A549 (cell line): ENCODE measurements at regions not wholly inside any gene's neighbourhood (a gene's known extent, or its start where the extent isn't known, plus 50 kb on each side); places are given as distances from the start of the nearest gene placed in this dataset.

ENCODE experiments used
- ATAC-seq, 2 experiments: fragments of 200-7000 bp in 1 of 2; fragments of >200 bp in 1 of 2; cut with Nextera tagmentation in 1 of 2; cut with Tn5 transposase in 1 of 2; 3 replicates each; pipeline versions ENCODE4 v1.8.0 to v1.9.1; 2018 to 2020; ENCODE audit warnings: mild to moderate bottlenecking in 1 of 2, moderate library complexity in 1 of 2
- CTCF ChIA-PET: fragments of 300-600 bp; sonication (Branson Sonifier 250); formaldehyde crosslinking; extraction: SDS; loops from one replicate; lab custom pipeline; 2021; ENCODE audit warnings: antibody characterized with exemption, inconsistent platforms; lab: Yijun Ruan, JAX
- POLR2A ChIA-PET: fragments of 350-600 bp; formaldehyde crosslinking; extraction: SDS; loops from one replicate; lab custom pipeline; 2021; ENCODE audit warnings: antibody characterized with exemption, inconsistent platforms; lab: Yijun Ruan, JAX
- DNase-seq, 2 experiments: peaks; one replicate each; pipeline versions ENCODE4 v3.0.0 to v3.0.0-alpha.2; 2011 to 2016; ENCODE audit warnings: low read depth in 1 of 2, low spot score in 1 of 2
- FAIRE-seq: peaks from 2 replicates; lab custom pipeline; 2011; peaks lifted over from hg19 to GRCh38; lab: Jason Lieb, UNC
- H3K27ac ChIP-seq, 2 experiments: fragments of >200 bp; sonication (Bioruptor Twin); formaldehyde crosslinking; 3 replicates each; pipeline ENCODE4 v1.5.1; 2016 to 2017
- H3K4me1 ChIP-seq: fragments of >200 bp; sonication (Bioruptor Twin); formaldehyde crosslinking; 3 replicates; pipeline ENCODE4 v1.6.1; 2016
- H3K4me2 ChIP-seq: fragments of >200 bp; sonication (Bioruptor Twin); formaldehyde crosslinking; 3 replicates; pipeline ENCODE4 v1.6.1; 2016
- H3K4me3 ChIP-seq: fragments of >200 bp; sonication (Bioruptor Twin); formaldehyde crosslinking; 3 replicates; pipeline ENCODE4 v1.5.1; 2016
- H3K9me3 ChIP-seq: fragments of >200 bp; sonication (Bioruptor Twin); formaldehyde crosslinking; 3 replicates; pipeline ENCODE4 v1.6.1; 2016
- CBX2 ChIP-seq: fragments of 200-600 bp; sonication (generic); IDR thresholded peaks from 2 replicates; pipeline ENCODE4 v1.6.1; 2016; ENCODE audit warnings: low read depth, mild to moderate bottlenecking, borderline replicate concordance
- CHD4 ChIP-seq: fragments of 200-600 bp; sonication (generic); IDR thresholded peaks from 2 replicates; pipeline ENCODE4 v1.6.1; 2016; ENCODE audit warnings: antibody characterized with exemption, mild to moderate bottlenecking, borderline replicate concordance
- E2F6 ChIP-seq: IDR thresholded peaks from 2 replicates; pipeline ENCODE4 v1.6.1; 2012; ENCODE audit warnings: low read depth, borderline replicate concordance
- EP300 ChIP-seq, 2 experiments: fragments of >200 bp; sonication (Bioruptor Twin); formaldehyde crosslinking; IDR thresholded peaks; 2 replicates in 1 of 2; 3 replicates in 1 of 2; pipeline ENCODE4 v1.6.1; 2016 to 2017
- ESRRA ChIP-seq: fragments of 150-350 bp; IDR thresholded peaks from 2 replicates; pipeline ENCODE4 v1.6.1; 2014; ENCODE audit warnings: mild to moderate bottlenecking, low read length, borderline replicate concordance
- FOSB ChIP-seq: fragments of 250-450 bp; sonication (Bioruptor Pico); IDR thresholded peaks from 2 replicates; pipeline ENCODE4 v1.5.0; 2020; ENCODE audit warnings: mild to moderate bottlenecking, moderate library complexity
- FOSL2 ChIP-seq, 2 experiments: fragments of 450-650 bp in 1 of 2; fragments of >200 bp in 1 of 2; sonication (Bioruptor Twin) in 1 of 2; formaldehyde crosslinking; IDR thresholded peaks; 2 replicates each; pipeline versions ENCODE4 v1.5.0 to v1.6.1; 2016 to 2020; ENCODE audit warnings: mild to moderate bottlenecking in 1 of 2, moderate library complexity in 1 of 2
- FOXS1 ChIP-seq: fragments of 250-450 bp; sonication (Bioruptor Pico); IDR thresholded peaks from 2 replicates; pipeline ENCODE4 v1.5.0; 2020; ENCODE audit warnings: mild to moderate bottlenecking, moderate library complexity
- HMGXB4 ChIP-seq: fragments of 250-450 bp; sonication (Bioruptor Pico); IDR thresholded peaks from 2 replicates; pipeline ENCODE4 v1.5.0; 2021; ENCODE audit warnings: mild to moderate bottlenecking, moderate library complexity, borderline replicate concordance
- JUNB ChIP-seq: fragments of >200 bp; sonication (Bioruptor Twin); formaldehyde crosslinking; IDR thresholded peaks from 2 replicates; pipeline ENCODE4 v1.6.1; 2016
- KDM5A ChIP-seq: fragments of 200-600 bp; sonication (generic); IDR thresholded peaks from 2 replicates; pipeline ENCODE4 v1.6.1; 2016; ENCODE audit warnings: antibody characterized with exemption, mild to moderate bottlenecking
- MAZ ChIP-seq: fragments of 150-350 bp; IDR thresholded peaks from 2 replicates; pipeline ENCODE4 v1.6.1; 2014; ENCODE audit warnings: antibody characterized with exemption, low read depth, low read length, borderline replicate concordance
- MYC ChIP-seq: IDR thresholded peaks from 2 replicates; pipeline ENCODE4 v1.6.1; 2012; ENCODE audit warnings: mild to moderate bottlenecking, inconsistent platforms, low read length, improper control_type of control experiment, borderline replicate concordance
- NPAS2 ChIP-seq: fragments of 250-450 bp; sonication (Bioruptor Pico); IDR thresholded peaks from 2 replicates; pipeline ENCODE4 v1.8.0; 2022; ENCODE audit warnings: mild to moderate bottlenecking, moderate library complexity, borderline replicate concordance
- NR3C1 ChIP-seq: fragments of >200 bp; sonication (Bioruptor Twin); formaldehyde crosslinking; IDR thresholded peaks from 3 replicates; pipeline ENCODE4 v1.6.1; 2017
- PBX3 ChIP-seq: IDR thresholded peaks from 2 replicates; pipeline ENCODE4 v1.6.1; 2012
- PHF8 ChIP-seq: fragments of 200-600 bp; sonication (generic); IDR thresholded peaks from 2 replicates; pipeline ENCODE4 v1.6.1; 2016; ENCODE audit warnings: low read depth, mild to moderate bottlenecking, antibody characterized with exemption, moderate library complexity, borderline replicate concordance
- POLR2A ChIP-seq: IDR thresholded peaks from 2 replicates; pipeline ENCODE4 v1.6.1; 2012; ENCODE audit warnings: mild to moderate bottlenecking, low read length
- POLR2AphosphoS2 ChIP-seq: conservative IDR thresholded peaks from 2 replicates; pipeline ENCODE4 v1.6.1; 2012; ENCODE audit warnings: low read length, improper control_type of control experiment, inconsistent platforms
- RAD21 ChIP-seq, 2 experiments: fragments of >200 bp in 1 of 2; sonication (Bioruptor Twin) in 1 of 2; formaldehyde crosslinking in 1 of 2; IDR thresholded peaks in 1 of 2; conservative IDR thresholded peaks in 1 of 2; 2 replicates in 1 of 2; 3 replicates in 1 of 2; pipeline ENCODE4 v1.6.1; 2012 to 2018; ENCODE audit warnings: inconsistent platforms in 1 of 2
- RARB ChIP-seq: fragments of 250-450 bp; sonication (Bioruptor Pico); IDR thresholded peaks from 2 replicates; pipeline ENCODE4 v1.8.0; 2021; ENCODE audit warnings: mild to moderate bottlenecking, moderate library complexity
- RCOR1 ChIP-seq: fragments of 150-350 bp; IDR thresholded peaks from 2 replicates; pipeline ENCODE4 v1.6.1; 2014; ENCODE audit warnings: antibody characterized with exemption, low read length, low read depth
- REST ChIP-seq: fragments of 200-600 bp; sonication (generic); IDR thresholded peaks from 2 replicates; pipeline ENCODE4 v1.6.1; 2016; ENCODE audit warnings: antibody characterized with exemption, mild to moderate bottlenecking, moderate library complexity
- SMC3 ChIP-seq: fragments of >200 bp; sonication (Bioruptor Twin); formaldehyde crosslinking; IDR thresholded peaks from 3 replicates; pipeline ENCODE4 v1.6.1; 2018; ENCODE audit warnings: inconsistent platforms
- SREBF2 ChIP-seq: fragments of 450-650 bp; IDR thresholded peaks from 2 replicates; pipeline ENCODE4 v1.6.1; 2014; ENCODE audit warnings: mild to moderate bottlenecking, moderate library complexity
- USF2 ChIP-seq: fragments of 450-650 bp; IDR thresholded peaks from 2 replicates; pipeline ENCODE4 v1.6.1; 2014; ENCODE audit warnings: antibody characterized with exemption
- ZNF302 ChIP-seq: fragments of 250-450 bp; sonication (Bioruptor Pico); IDR thresholded peaks from 2 replicates; pipeline ENCODE4 v1.9.0; 2021; ENCODE audit warnings: inconsistent platforms, mild to moderate bottlenecking, moderate library complexity
- ZSCAN20 ChIP-seq: fragments of 250-450 bp; sonication (Bioruptor Pico); IDR thresholded peaks from 2 replicates; pipeline ENCODE4 v1.8.0; 2022; ENCODE audit warnings: mild to moderate bottlenecking, moderate library complexity
- WGBS: methylation state at CpG from one replicate; pipeline ENCODE4 v1.1.6; 2017; ENCODE audit errors: missing lambda C conversion rate; 5-methylcytosine and 5-hydroxymethylcytosine counted together
- TF ChIP-seq, protein P1 (sequence below): IDR thresholded peaks from 2 replicates; pipeline ENCODE4 v1.6.1; 2012
- TF ChIP-seq, protein P2 (sequence below): fragments of >200 bp; sonication (Bioruptor Twin); formaldehyde crosslinking; IDR thresholded peaks from 2 replicates; pipeline ENCODE4 v1.6.1; 2016

- Histone ChIP-seq H3K4me2 (no peak overlapping the region), H3K27ac (no peak overlapping the region), H3K9me3 (no peaks in the 10 kb centered on the region), H3K4me1 (no peaks in the 10 kb centered on the region), H3K4me3 (no peak overlapping the region)
- ATAC-seq = no peak
- 42% methylated on average over 7 of the region's 10 CpGs for WGBS
- FAIRE-seq = no peak
- CTCF ChIA-PET = no interaction called here
- TF ChIP-seq NPAS2 (no peak), SMC3 (no peak), ZNF302 (CRISPR knock-in tag) (no peak), KDM5A (no peak), MAZ (no peak), REST (no peak), SREBF2 (no peak), EP300 (IDR thresholded peaks at IDR 0.05) (no peak), FOXS1 (no peak), FOSL2 (IDR thresholded peaks at IDR 0.05) (no peak), FOSL2 (CRISPR knock-in tag; IDR thresholded peaks at IDR 0.05) (no peak), ZSCAN20 (CRISPR knock-in tag) (no peak), MYC (no peak), RARB (CRISPR knock-in tag) (no peak), CHD4 (no peak), JUNB (no peak), POLR2A (no peak), POLR2AphosphoS2 (no peak), HMGXB4 (CRISPR knock-in tag) (no peak), USF2 (no peak)
- TF ChIP-seq, protein P1, sequence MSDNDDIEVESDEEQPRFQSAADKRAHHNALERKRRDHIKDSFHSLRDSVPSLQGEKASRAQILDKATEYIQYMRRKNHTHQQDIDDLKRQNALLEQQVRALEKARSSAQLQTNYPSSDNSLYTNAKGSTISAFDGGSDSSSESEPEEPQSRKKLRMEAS = no peak
- no peak for DNase-seq
- POLR2A ChIA-PET = no interaction called here
Measured at GRCh38 chr9:25377039-25377438, 301.2 kb downstream of the TUSC1 start.

GRCh38 chr9:25374281-25374680 is 304.0 kb downstream of the TUSC1 start:
- CTCF ChIA-PET = no interaction called here
- DNase-seq (no peak), ATAC-seq (no peak), FAIRE-seq (no peak)
- H3K4me3 ChIP-seq = no peak overlapping the region
- no peaks in the 10 kb centered on the region for H3K4me1 ChIP-seq
- no peaks in the 10 kb centered on the region for H3K9me3 ChIP-seq
- no peak overlapping the region for H3K27ac ChIP-seq
- POLR2A ChIA-PET = no interaction called here
- WGBS = 0% methylated on average over 1 of the region's 1 CpG
- H3K4me2 ChIP-seq = no peak overlapping the region
- TF ChIP-seq ESRRA (no peak), RCOR1 (no peak), CBX2 (no peak), POLR2AphosphoS2 (no peak), EP300 (IDR thresholded peaks at IDR 0.05) (no peak), E2F6 (no peak), RAD21 (conservative IDR thresholded peaks at IDR 0.05 in 1 of 2, IDR thresholded peaks at IDR 0.05 in 1 of 2) (no peak), POLR2A (no peak), PHF8 (no peak), PBX3 (no peak), ZNF302 (CRISPR knock-in tag) (no peak), NPAS2 (no peak), FOSB (CRISPR knock-in tag) (no peak), SREBF2 (no peak), MAZ (no peak), NR3C1 (no peak)
- TF ChIP-seq, protein P2, sequence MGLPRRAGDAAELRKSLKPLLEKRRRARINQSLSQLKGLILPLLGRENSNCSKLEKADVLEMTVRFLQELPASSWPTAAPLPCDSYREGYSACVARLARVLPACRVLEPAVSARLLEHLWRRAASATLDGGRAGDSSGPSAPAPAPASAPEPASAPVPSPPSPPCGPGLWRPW = no peak
- TF ChIP-seq, protein P1 = no peak
